ENCODE measurements at regions not wholly inside any gene's neighbourhood (a gene's known extent, or its start where the extent isn't known, plus 50 kb on each side); places are given as distances from the start of the nearest gene placed in this dataset.

DNA sequence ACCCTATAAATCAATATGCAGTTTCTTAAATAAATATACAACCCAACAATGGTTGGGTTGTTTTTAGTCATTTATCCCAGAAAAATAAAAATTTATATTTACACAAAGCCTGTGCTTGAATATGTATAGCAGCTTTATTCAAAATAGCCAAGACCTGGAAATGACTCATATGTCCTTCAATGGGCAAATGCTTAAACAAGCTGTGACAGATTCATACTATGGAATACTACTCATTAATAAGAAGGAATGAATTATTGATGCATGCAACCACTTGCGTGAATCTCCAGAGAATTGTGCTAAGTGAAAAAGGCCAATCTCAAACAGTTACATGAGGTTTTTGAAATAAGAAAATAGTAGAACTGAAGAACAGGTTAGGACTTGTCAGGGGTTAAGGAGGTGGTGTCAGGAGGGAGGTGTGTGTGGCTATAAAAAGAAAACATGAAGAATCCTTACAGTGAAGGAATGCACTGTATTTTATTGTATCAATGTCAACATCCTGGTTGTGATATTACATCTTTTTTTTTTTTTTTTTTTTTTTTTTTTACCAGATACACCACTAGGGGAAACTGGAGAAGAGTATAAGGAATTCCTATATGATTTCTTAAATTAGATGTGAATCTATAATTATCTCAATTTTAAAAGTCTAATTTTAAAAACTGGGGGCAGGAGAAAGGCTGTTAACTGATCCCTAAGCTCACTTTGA, 82.4 kb upstream of the CD44 start:
- H3K36me3 ChIP-seq, result no peaks in the 10 kb centered on the region
- no peaks in the 10 kb centered on the region for H3K9me3 ChIP-seq (ENCODE audit: severe bottlenecking)
- no peak overlapping the region for H3K4me3 ChIP-seq (ENCODE audit: low read depth, low read length)
- no peak overlapping the region for H3K27ac ChIP-seq
- H3K27me3 ChIP-seq (ENCODE audit: insufficient read depth, low read depth, severe bottlenecking), result no peaks in the 10 kb centered on the region
- DNase-seq, result no peak
- no peak for TF ChIP-seq CTCF (IDR thresholded peaks at IDR 0.05; ENCODE audit: low read depth, low read length)

DNA sequence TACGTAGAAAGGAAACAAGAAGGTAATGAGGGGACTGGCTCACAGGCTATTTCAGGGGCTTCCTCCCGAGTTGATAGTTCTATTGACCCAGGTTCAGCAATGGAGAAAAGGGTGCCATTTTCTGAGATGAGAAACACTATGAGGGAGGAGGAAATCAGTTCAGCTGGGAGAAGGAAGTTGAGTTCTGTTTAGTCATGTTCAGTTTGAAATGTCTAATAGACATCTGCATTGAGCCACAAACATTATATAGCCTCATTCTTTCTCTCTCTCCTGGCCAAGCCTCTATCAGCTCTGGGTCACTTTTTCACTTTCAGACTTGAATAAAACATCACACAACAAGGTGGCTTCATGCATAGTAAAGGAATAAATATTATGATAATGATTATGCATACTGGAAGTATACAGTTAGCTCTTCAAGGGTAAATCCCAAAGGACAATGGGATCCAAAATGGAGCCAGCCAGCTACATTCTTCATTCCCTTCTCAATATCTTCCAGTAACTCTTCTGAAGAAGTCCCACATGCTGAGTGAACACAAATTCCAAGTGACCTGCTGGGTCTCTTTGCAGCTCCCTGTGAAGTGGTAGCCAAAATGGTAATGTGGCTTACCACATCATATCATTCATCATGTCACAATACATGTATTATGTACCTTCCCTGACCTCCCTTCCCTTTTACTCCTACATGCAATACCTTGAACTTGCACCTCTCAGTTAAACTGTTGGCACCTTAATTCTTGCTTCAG, 80.9 kb upstream of the CD44 start:
- no peak for DNase-seq
- Histone ChIP-seq H3K9me3 (ENCODE audit: severe bottlenecking) (no peaks in the 10 kb centered on the region), H3K27ac (no peak overlapping the region), H3K27me3 (ENCODE audit: insufficient read depth, low read depth, severe bottlenecking) (no peaks in the 10 kb centered on the region), H3K4me3 (ENCODE audit: low read depth, low read length) (no peak overlapping the region), H3K36me3 (no peaks in the 10 kb centered on the region)
- TF ChIP-seq CTCF (IDR thresholded peaks at IDR 0.05; ENCODE audit: low read depth, low read length), result no peak

GRCh38 chr11:35058669-35059434, 80.1 kb upstream of the CD44 start:
- no peaks in the 10 kb centered on the region for H3K27me3 ChIP-seq (ENCODE audit: insufficient read depth, low read depth, severe bottlenecking)
- H3K4me3 ChIP-seq (ENCODE audit: low read depth, low read length), result no peak overlapping the region
- no peaks in the 10 kb centered on the region for H3K36me3 ChIP-seq
- TF ChIP-seq CTCF (IDR thresholded peaks at IDR 0.05; ENCODE audit: low read depth, low read length), result no peak
- H3K9me3 ChIP-seq (ENCODE audit: severe bottlenecking), result no peaks in the 10 kb centered on the region
- DNase-seq, result no peak
- no peak overlapping the region for H3K27ac ChIP-seq

GRCh38 chr11:35061516-35062440, 77.2 kb upstream of the CD44 start:
- peaks cover 3% of the 10 kb centered on the region for H3K9me3 ChIP-seq (ENCODE audit: severe bottlenecking)
- no peak for DNase-seq
- H3K27ac ChIP-seq, result no peak overlapping the region
- no peaks in the 10 kb centered on the region for H3K27me3 ChIP-seq (ENCODE audit: insufficient read depth, low read depth, severe bottlenecking)
- TF ChIP-seq CTCF (IDR thresholded peaks at IDR 0.05; ENCODE audit: low read depth, low read length), result no peak
- H3K36me3 ChIP-seq, result no peaks in the 10 kb centered on the region
- no peak overlapping the region for H3K4me3 ChIP-seq (ENCODE audit: low read depth, low read length)

DNA sequence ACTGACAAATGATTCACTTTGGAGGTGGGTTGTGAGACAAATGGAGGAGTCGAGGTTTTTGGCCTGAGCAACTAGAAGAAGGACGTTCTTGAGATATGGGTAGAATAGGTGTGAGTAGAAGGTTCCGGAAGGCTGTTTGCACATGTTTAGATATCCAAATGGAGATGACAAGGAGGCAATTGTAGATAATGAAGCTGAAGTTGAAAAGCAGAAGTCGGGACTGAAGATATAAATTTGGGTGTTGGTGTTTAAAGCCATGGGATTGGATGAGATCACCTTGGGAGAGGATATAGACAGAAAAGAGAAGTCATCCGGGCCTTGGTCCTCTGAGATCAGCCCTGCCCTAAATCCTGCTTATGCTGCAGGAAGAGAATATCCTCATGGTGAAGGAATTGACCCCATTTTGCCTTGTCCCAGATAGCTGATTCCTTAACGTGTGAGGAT, 75.5 kb upstream of the CD44 start:
- peaks cover 3% of the 10 kb centered on the region for H3K9me3 ChIP-seq (ENCODE audit: severe bottlenecking)
- no peaks in the 10 kb centered on the region for H3K36me3 ChIP-seq
- no peaks in the 10 kb centered on the region for H3K27me3 ChIP-seq (ENCODE audit: insufficient read depth, low read depth, severe bottlenecking)
- DNase-seq, result no peak
- H3K27ac ChIP-seq, result no peak overlapping the region
- TF ChIP-seq CTCF (IDR thresholded peaks at IDR 0.05; ENCODE audit: low read depth, low read length), result no peak
- no peak overlapping the region for H3K4me3 ChIP-seq (ENCODE audit: low read depth, low read length)

All from WERI-Rb-1 (cell line).